DOHH2 (cell line): ENCODE measurements at regions not wholly inside any gene's neighbourhood (a gene's known extent, or its start where the extent isn't known, plus 50 kb on each side); places are given as distances from the start of the nearest gene placed in this dataset.

Source experiments
- EZH2phosphoT487 ChIP-seq: fragments of 200-600 bp; sonication (generic); IDR thresholded peaks from 2 replicates; pipeline ENCODE4 v1.6.1; 2017; ENCODE audit warnings: borderline replicate concordance, mild to moderate bottlenecking, antibody characterized with exemption, low read length, moderate library complexity, mixed read lengths
- TF ChIP-seq, protein P1 (sequence below): fragments of 200-600 bp; sonication (generic); IDR thresholded peaks from one replicate; pipeline ENCODE4 v1.5.1; 2014; ENCODE audit warnings: antibody characterized with exemption, mild to moderate bottlenecking, low read depth, low read length; ENCODE audit not compliant: poor library complexity, severe bottlenecking

- TF ChIP-seq, protein P1, sequence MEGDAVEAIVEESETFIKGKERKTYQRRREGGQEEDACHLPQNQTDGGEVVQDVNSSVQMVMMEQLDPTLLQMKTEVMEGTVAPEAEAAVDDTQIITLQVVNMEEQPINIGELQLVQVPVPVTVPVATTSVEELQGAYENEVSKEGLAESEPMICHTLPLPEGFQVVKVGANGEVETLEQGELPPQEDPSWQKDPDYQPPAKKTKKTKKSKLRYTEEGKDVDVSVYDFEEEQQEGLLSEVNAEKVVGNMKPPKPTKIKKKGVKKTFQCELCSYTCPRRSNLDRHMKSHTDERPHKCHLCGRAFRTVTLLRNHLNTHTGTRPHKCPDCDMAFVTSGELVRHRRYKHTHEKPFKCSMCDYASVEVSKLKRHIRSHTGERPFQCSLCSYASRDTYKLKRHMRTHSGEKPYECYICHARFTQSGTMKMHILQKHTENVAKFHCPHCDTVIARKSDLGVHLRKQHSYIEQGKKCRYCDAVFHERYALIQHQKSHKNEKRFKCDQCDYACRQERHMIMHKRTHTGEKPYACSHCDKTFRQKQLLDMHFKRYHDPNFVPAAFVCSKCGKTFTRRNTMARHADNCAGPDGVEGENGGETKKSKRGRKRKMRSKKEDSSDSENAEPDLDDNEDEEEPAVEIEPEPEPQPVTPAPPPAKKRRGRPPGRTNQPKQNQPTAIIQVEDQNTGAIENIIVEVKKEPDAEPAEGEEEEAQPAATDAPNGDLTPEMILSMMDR = no peak
- TF ChIP-seq EZH2phosphoT487 = no peak
These were observed 94.7 kb downstream of the PTPRS start for GRCh38 chr19:5245631-5246553.
